A172 (cell line): ENCODE measurements at regions not wholly inside any gene's neighbourhood (a gene's known extent, or its start where the extent isn't known, plus 50 kb on each side); places are given as distances from the start of the nearest gene placed in this dataset.
A peak's percentile ranks its signal among the peaks of the same experiment; 100 is the strongest.
"Not testable (repeated sequence)": the region's sequence is repeated elsewhere in the genome, so short reads cannot be mapped to it uniquely, and the experiment has no call there.

Source experiments
- DNase-seq: peaks from one replicate; pipeline ENCODE4 v3.0.0-alpha.2; 2015; ENCODE audit warnings: low spot score

DNA sequence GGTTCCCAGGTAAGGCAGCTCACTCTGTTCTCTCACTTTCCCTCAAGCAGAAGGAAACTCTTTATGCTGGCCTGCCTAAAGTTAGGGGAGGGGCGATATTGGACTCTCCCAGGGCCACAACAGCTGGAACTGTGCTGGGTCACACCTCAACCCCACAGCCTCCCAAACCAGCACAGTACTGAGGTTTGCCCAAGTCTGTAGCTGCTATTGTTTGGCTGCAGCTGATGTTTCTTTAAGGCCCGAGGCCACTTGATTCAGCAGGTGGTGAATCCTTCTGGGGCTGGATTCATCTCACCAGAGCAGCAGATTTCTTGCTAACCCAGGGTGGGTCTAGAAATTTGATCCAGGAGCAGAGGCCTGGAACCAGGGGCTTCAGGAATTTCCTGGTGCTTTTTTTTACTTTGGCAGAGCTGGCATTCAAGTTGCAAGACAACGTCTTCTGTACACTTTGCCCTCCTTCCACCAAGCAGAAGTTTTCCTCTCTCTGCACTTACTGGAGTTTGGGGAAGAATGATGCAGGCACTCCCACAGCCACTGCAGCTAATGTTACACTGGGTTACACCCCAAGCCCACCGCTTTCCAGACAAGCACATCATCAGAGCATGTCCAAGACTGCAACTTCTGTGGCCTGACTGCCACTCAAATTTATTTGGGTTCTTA, 544.7 kb upstream of the NDST4 start:
- no peak for DNase-seq

DNA sequence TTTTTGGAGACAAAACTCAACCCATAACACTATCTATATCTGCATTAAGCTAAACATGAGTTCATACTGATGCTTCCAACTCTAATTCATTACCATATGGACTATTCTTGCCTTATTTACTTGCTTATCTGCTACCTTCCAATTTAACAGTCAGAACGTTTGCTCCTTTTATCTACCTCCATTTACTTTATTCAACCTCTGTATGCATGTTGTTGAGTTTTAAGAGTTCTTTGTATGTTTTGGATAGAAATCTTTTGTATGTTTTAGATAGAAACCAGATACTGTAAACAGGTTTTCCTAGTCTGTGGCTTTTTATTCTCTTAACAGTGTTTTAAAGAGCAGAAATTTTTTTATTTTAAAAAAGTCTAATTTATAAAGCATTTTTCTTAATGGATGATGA, 542.2 kb upstream of the NDST4 start:
- no peak for DNase-seq

DNA sequence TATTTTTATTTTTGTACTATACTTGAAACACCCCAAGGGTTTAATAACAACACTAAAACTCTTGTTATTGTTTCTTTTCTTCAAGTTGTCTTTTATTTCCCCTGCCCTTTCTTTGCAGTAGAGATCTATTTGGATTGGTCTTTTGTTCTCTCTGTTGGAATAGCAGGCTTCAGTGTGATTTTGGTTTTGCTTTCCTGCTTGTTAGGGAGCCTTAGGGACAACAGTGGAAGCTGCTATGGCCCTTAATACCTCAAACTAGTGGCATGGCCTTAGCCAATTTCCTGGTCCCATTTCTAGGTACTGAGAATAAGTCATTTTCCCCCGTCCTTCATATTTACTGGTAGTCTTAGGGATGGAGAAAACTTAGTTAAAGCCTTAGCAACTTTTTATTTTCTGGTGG, 535.4 kb upstream of the NDST4 start:
- DNase-seq: no peak

DNA sequence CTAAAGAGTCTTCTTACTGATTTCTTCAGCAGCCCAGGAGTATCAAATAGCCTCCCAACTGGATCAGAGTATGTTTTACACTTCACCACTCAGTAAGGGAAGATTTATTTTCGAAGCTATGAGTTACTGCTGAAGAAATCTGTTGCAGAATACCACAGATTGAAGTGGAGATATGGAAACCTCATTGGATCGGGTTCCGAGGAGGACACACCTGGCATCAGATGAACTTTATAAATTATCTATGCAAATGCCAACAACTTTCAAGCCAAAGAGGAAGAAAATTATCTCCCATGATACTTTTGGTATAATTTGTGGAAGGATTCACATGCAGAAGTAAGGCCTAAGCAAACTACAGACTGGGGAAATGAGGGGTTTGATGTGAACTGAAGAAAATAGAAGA, 515.9 kb upstream of the NDST4 start:
- DNase-seq: no peak

DNA sequence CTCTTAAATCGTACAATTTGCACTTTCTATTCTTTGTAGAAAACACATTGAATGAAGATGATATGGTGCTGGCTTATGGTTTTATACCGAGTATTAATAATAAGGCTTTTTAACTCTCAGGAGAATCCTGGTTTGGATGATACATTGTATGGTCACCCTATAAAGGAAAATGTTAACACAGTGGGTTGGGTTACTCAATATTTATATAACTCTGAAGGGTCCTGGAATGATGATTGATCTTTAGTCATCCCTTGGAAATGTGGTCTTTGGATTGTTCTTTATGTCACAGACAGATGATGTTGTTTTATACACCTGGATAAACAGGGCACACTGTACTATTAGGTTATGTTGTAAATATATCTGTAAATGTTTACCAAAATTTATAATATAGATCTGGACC, 496.2 kb upstream of the NDST4 start:
- DNase-seq: no peak

DNA sequence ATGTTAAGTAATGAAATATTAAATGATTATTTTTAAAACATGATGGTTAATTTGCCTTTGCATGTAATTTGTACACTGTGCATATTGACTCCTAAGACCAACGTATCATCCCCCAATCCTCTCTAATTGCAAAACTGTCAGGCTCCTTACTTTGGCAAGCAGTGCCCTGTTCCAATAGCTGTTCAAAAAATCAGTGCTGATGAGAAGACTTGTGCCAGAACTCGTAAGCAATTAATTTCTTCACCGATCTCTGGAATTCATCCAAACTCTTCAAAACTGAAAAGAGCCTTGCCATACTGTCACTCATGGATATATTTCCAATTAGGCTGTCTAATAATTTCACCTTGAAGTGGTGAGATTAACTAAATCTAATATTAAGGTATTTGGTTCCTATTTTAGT, 493.9 kb upstream of the NDST4 start:
- DNase-seq: no peak

DNA sequence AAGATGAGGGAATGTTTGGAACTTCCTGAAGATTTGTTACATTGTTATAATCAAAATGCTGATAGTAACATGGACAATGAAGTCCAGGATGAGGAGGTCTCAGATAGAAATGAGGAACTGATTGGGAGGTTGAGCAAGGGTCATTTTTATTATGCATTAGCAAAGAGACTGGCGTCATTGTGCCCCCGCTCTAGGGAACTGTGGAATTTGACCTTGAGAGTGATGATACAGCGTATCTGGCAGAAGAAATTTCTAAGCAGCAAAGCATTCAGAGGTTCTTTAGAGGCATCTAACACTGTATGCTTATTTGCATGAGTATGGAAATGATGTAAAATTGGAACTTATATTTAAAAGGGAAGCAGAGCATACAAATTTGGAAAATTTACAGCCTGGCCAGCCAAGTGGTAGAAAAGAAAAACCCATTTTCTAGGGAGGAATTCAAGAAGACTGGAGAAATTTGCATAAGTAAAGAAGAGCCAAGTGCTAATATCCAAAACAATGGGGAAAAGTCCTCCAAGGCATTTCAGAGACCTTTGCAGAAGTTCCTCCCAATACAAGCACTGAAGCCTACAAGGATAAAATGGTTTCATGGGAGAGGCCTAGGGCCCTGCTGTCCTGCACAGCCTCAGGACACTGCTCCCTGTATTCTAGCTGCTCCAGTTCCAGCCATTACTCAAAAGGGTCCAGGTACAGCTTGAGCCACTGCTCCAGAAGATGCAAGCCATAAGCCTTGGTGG, 483.0 kb upstream of the NDST4 start:
- DNase-seq: no peak

DNA sequence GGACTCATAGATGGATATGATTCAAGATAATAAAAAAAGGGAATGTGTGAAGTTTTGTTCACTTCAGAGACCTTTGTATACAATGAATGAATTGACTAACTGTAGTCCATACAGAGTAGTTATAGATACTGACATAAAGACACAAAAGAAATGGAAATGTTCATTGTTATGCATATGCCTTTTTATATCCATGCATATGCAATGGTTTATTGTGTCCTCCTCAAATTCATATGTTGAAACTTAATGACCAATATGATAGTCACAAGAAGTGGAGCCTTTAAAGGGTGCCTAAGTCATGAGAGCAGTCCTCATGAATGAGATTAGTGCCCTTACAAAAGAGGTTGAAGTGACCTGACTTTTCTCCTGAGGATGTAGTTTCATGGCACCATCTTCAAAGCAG, 467.5 kb upstream of the NDST4 start:
- no peak for DNase-seq

DNA sequence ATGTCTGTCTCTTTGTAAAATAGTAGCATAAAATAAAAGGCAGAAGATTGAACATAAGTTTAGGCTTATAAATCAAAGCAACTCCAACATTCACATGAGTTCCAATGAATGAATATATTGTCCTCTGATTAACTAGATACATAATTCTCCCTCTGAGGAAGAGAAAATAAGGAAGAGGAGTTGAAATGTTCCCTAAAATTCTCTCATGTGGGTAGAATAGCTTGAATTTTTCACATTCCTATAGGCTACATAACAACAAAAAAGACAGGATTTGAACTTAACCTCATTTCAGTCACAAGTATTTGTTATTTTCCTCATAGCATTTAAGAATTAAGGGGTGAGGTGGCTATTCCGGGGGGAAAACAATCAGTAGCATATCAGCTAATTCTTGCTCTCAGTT, 462.4 kb upstream of the NDST4 start:
- DNase-seq: peak; percentile 1

DNA sequence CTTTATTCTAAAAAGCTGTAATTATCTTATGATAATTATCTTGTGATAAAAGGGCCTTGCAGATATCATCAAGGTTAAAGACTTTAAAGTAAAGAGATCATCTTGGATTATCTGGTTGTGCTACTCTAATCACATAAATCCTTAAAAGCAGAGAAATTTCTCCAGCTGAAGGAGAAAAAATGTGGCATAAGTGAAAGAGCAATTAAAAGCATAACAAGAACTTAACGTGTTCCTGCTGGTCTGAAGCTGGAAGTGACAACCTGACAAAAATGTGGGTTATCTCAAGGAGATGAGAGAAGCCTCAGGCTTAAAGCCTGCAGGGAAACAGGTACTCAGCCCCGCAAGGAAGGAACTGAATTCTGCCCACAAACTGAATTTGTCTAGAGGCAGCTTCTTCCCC, 449.1 kb upstream of the NDST4 start:
- DNase-seq: no peak

DNA sequence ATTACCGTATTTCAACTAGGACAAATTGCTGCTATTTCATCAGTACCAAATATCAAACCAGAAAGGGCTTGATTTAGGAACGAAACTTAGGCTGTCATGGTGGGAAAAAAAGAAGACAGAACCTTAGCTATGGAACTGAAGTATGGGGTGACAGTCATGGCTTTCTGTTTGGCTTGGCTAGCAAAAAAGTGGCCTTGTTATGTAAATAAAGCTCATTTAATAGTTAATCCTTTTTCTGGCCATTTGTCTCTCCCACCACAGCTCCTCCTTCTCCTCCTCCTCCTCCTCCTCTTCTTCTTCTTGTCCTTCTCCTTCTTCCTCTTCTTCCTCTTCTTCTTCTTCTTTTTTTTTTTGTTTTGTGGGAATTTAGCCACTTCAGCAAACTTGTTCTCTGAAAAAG, 434.7 kb upstream of the NDST4 start:
- no peak for DNase-seq

DNA sequence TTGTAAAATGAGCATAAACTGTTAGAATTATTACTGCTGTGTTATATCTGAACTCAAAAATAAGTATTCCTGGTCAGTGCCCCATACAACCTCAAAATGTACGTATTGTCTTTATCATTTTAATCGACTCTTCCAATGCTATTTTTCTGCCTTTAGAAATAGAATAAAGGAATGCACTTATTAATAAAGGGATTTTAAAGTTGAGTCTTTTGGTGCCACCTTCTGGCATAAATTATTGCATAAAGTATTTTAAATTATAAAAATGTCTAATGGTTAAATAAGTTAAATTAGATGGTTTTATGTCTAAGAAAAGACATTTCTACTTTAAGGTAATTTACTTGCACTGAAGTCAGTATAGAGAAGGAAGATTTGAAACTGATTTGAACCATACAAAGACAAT, 424.0 kb upstream of the NDST4 start:
- peak; percentile 10 for DNase-seq

DNA sequence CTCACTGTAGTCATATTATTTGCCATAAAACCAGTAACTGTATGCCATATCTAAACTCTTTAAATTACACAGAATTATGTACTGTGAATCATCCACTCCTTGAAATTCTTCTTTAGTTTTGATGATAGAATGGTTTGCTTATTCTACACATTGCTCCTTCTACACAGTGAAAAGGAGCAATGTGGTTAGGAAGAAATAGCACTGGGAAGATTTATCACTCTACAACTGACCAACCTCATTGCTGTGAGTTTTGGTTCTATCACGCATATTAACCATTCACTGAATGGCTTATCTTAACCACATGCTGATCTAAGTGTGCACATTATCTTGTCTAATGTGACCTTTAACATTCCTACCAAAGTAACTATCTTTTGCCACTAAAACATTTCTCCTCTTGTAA, 415.7 kb upstream of the NDST4 start:
- peak; percentile 22 for DNase-seq

DNA sequence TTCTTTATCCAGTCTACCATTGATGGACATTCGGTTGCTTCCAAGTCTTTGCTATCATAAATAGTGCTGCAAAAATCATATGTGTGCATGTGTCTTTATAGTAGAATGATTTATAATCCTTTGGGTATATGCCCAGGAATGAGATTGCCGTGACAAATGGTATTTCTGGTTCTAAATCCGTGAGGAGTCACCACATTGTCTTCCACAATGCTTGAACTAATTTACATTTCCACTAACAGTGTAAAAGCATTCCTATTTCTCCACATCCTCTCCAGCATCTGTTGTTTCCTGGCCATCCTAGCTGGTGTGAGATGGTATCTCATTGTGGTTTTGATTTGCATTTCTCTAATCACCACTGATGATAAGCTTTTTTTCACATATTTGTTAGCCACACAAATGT, 406.1 kb upstream of the NDST4 start:
- not testable (repeated sequence) for DNase-seq

DNA sequence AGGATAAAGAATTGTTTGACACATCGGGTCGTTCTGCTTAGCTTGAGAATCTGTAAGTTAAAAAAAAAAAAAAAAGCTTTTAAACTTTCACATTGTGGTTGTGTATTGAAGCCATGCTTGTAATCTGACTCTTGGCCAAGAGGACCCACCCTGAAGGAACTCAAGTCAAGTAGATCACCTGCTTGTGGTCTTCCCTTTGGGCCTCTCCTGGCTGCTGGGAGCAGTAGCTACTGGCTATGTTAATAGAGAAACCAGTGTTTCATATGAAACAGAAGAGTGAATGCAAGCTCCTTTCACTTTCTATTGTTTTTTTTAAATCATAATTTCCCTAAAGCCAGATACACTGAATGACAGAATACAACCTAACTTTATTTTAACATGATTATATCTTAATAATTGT, 402.4 kb upstream of the NDST4 start:
- DNase-seq: no peak

DNA sequence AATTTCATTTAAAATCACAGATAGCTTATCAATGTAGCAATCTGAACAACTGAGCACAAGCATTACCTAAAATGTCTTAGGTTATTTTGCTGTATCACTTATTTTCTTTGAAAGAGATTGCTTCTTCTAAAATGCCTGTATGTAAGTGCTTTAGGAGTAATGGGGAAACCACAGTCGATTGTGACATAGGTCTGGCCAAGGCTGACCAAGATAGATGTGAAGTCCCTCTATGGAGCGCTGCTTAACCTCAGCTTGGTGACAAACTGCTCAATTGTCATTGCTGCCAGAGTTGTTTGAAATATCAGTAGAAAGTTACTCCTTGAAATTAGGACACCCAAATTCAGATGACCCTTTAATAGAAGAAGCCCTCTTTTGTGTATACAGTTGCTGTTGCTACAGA, 401.9 kb upstream of the NDST4 start:
- no peak for DNase-seq

DNA sequence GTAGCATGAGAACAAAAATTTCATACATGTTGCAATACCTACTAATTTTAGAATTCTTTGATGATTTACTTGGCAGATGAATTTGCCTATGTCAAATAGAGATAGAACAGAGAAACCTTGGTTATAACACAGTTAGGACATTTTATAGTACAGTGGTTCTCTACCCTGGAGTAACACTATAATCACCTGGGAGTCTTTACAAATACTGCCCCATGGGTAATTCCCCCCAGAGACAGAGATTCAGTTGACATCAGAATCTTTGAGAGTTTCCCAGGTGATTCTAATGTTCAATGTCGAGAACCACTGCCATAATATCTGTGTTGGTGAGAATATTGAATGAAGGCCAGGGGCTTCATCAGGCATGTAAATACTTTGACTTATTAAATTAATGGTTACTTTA, 401.3 kb upstream of the NDST4 start:
- DNase-seq: no peak

DNA sequence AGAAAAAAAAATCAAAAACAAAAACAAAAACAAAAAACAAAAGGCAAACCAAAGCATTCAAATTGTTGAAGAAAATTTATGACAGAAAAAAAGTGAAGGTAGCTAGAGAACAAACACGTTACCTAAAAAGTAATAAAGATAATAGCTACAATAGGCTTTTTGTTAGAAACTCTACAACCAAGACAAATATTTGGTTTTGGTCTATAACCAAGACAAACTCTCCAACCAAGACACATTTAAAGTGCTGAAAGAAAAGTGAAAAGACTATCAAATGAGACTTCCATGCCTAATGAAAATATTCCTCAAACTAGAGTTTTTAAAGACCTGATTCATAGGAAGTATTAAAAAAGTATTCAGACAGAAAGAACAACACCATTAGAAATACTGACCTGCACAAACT, 391.9 kb upstream of the NDST4 start:
- DNase-seq: no peak

DNA sequence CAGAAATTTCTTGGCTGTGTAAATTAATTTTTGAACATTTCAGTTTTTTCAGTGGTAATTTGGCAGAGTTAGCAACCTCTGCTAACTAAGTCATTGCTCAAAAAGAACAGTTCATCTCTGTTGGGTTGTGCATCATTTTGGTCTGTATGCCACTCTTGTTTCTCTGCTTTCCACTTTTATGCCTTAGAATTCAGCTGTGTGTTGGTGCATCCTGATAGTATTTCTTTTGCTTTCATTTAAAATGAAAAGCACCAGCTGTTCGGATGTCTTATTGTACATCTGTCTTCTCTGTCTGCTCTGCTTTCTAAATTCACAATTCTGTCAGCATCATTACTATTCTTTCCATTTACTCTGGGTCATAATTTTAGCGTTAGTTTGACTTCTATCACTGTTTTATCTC, 388.2 kb upstream of the NDST4 start:
- DNase-seq: no peak

DNA sequence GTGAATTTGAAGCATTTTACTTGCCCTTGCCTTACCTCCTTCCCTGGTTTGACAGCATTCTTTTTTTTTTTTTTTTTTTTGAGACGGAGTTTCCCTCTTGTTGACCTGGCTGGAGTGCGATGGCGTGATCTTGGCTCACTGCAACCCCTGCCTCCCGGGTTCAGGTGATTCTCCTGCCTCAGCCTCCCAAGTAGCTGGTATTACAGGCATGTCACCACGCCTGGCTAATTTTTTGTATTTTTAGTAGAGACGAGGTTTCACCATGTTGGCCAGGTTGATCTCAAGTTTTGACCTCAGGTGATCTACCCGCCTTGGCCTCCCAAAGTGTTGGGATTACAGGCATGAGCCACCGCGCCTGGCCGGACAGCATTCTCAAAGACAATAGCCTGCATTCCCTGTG, 380.4 kb upstream of the NDST4 start:
- not testable (repeated sequence) for DNase-seq

DNA sequence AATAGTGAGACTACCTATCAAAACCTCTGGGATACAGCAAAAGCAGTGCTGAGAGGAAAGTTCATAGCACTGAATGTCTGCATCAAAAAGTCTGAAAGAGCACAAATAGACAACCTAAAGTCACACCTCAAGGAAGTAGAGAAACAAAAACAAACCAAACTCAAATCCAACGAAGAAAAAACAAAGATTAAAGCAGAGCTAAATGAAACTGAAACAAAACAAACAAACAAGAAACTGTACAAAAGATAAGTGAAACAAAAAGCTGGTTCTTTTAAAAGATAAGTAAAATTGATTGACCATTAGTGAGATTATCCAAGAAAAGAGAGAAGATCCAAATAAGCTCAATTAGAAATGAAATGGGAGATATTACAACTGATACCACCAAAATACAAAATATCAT, 378.3 kb upstream of the NDST4 start:
- no peak for DNase-seq

DNA sequence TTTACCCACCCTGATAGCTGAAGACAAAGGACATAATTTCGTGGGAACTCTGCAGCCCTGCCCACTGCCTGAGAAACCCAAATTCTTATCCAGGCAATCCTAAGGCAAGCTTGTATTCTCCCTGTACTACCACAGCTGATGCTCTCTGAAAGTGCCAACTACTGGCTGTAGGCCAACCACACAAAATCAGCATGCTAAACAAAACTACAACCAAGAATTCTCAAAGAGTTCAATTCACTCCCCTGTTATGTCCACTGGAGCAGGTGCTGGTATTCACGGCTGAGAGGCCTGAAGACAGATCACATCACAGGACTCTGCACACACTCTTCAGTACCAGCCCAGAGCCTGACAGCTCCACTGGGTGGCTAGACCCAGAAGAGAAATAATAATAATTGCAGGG, 375.9 kb upstream of the NDST4 start:
- no peak for DNase-seq

DNA sequence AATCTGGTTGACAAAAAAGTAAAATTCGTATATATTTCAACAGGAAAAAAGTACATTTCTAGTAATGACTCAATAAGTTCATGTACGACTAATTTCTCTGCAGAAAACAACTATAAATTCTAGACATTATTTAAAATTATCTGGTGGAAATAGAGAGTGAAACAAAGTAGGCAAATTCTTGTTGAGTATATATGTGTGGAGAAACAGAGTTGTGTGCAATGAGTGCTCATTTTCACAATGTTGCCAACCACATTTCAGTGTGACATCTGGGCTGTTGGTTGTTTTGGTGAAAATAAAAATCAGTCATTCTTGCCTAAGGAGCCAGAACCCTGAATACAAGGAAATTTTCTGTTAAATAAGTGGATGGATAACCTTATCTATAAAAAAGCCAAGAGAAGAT, 372.0 kb upstream of the NDST4 start:
- no peak for DNase-seq

DNA sequence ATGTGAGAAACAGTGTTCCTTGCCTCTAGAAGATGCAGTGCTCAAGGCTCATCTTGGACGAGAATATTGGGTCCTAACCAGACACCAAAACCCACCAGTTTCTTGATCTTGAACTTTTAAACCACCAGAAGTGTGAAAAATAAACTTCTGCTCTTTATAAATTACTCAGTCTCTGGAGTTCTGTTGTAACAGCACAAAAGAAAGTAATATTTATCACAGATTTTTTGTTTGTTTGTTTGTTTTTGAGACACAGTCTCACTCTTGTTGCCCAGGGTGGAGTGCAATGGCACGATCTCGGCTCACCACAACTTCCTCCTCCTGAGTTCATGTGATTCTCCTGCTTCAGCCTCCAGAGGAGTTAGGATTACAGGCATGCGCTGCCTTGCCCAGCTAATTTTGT, 371.1 kb upstream of the NDST4 start:
- no peak for DNase-seq
